Chondrocyte (in vitro differentiated cells): ENCODE measurements at regions not wholly inside any gene's neighbourhood (a gene's known extent, or its start where the extent isn't known, plus 50 kb on each side); places are given as distances from the start of the nearest gene placed in this dataset.

Experiments used
- DNase-seq: peaks from one replicate; pipeline ENCODE4 v3.0.0; 2021; ENCODE audit warnings: mixed read lengths, low spot score
- H3K27ac Mint-ChIP-seq: one replicate; pipeline ENCODE4 v1.8.0; 2021; ENCODE audit warnings: mild to moderate bottlenecking, moderate library complexity, mixed read lengths; ENCODE audit not compliant: unreplicated experiment
- H3K27me3 Mint-ChIP-seq: 2 replicates; pipeline ENCODE4 v1.8.0; 2021; ENCODE audit warnings: low read depth, mixed read lengths
- H3K36me3 Mint-ChIP-seq: 2 replicates; pipeline ENCODE4 v1.8.0; 2021; ENCODE audit warnings: low read depth, mixed read lengths
- H3K4me1 Mint-ChIP-seq: 2 replicates; pipeline ENCODE4 v1.8.0; 2021; ENCODE audit warnings: low read depth, mild to moderate bottlenecking, mixed read lengths
- H3K4me3 Mint-ChIP-seq: one replicate; pipeline ENCODE4 v1.8.0; 2021; ENCODE audit warnings: mild to moderate bottlenecking, moderate library complexity, mixed read lengths; ENCODE audit not compliant: unreplicated experiment
- H3K9me3 Mint-ChIP-seq: 2 replicates; pipeline ENCODE4 v1.8.0; 2021; ENCODE audit warnings: low read depth, mixed read lengths
- CTCF ChIP-seq: fragments of 200-600 bp; sonication (generic); IDR thresholded peaks from 2 replicates; pipeline ENCODE4 v1.5.0; 2021; ENCODE audit warnings: antibody characterized with exemption, mild to moderate bottlenecking, moderate library complexity

- H3K9me3 Mint-ChIP-seq = peaks cover 4% of the 10 kb centered on the region
- peaks cover 28% of the 10 kb centered on the region for H3K4me1 Mint-ChIP-seq
- H3K27ac Mint-ChIP-seq = no peak overlapping the region
- no peaks in the 10 kb centered on the region for H3K27me3 Mint-ChIP-seq
- DNase-seq = no peak
- no peaks in the 10 kb centered on the region for H3K36me3 Mint-ChIP-seq
- H3K4me3 Mint-ChIP-seq = no peak overlapping the region
- no peak for TF ChIP-seq CTCF
These were observed 70.2 kb upstream of the CD180 start for GRCh38 chr5:67266654-67267350.

GRCh38 chr5:67265951-67266350, 69.4 kb upstream of the CD180 start:
- Mint-ChIP-seq H3K27me3 (no peaks in the 10 kb centered on the region), H3K4me3 (no peak overlapping the region), H3K36me3 (no peaks in the 10 kb centered on the region), H3K27ac (no peak overlapping the region), H3K4me1 (peaks cover 28% of the 10 kb centered on the region), H3K9me3 (peaks cover 4% of the 10 kb centered on the region)
- no peak for TF ChIP-seq CTCF
- no peak for DNase-seq

- Mint-ChIP-seq H3K36me3 (no peaks in the 10 kb centered on the region), H3K27ac (no peak overlapping the region), H3K27me3 (no peaks in the 10 kb centered on the region)
These were observed 67.2 kb upstream of the CD180 start for GRCh38 chr5:67263656-67264408.

GRCh38 chr5:67262956-67263355, 66.4 kb upstream of the CD180 start:
- Mint-ChIP-seq H3K36me3 (no peaks in the 10 kb centered on the region), H3K4me3 (no peak overlapping the region), H3K4me1 (peaks cover 28% of the 10 kb centered on the region), H3K27ac (no peak overlapping the region), H3K9me3 (peaks cover 4% of the 10 kb centered on the region), H3K27me3 (no peaks in the 10 kb centered on the region)
- DNase-seq = no peak
- no peak for TF ChIP-seq CTCF

More at GRCh38 chr5:67263656-67264408, 67.2 kb upstream of the CD180 start:
- DNase-seq = no peak
- no peak overlapping the region for H3K4me3 Mint-ChIP-seq
- peaks cover 4% of the 10 kb centered on the region for H3K9me3 Mint-ChIP-seq
- no peak for TF ChIP-seq CTCF
- H3K4me1 Mint-ChIP-seq = peaks cover 28% of the 10 kb centered on the region

GRCh38 chr5:67262206-67262605, 65.6 kb upstream of the CD180 start:
- Mint-ChIP-seq H3K27me3 (no peaks in the 10 kb centered on the region), H3K36me3 (no peaks in the 10 kb centered on the region), H3K9me3 (peaks cover 4% of the 10 kb centered on the region), H3K27ac (no peak overlapping the region), H3K4me1 (peaks cover 34% of the 10 kb centered on the region), H3K4me3 (no peak overlapping the region)
- no peak for DNase-seq
- no peak for TF ChIP-seq CTCF
